BJ (cell line): ENCODE measurements at regions not wholly inside any gene's neighbourhood (a gene's known extent, or its start where the extent isn't known, plus 50 kb on each side); places are given as distances from the start of the nearest gene placed in this dataset.

Experiments used
- CTCF ChIA-PET: fragments of 350-600 bp; formaldehyde crosslinking; extraction: SDS; loops from one replicate; lab custom pipeline; 2021; ENCODE audit warnings: antibody characterized with exemption, inconsistent platforms; lab: Yijun Ruan, JAX
- POLR2A ChIA-PET: fragments of 300-600 bp; sonication (Branson Sonifier 250); formaldehyde crosslinking; extraction: SDS; loops from one replicate; lab custom pipeline; 2021; ENCODE audit warnings: antibody characterized with exemption; lab: Charles Lee
- DNase-seq: peaks from one replicate; pipeline ENCODE4 v3.0.0-alpha.2; 2011; ENCODE audit warnings: low read depth
- H3K27me3 ChIP-seq: 2 replicates; pipeline ENCODE4 v1.6.0; 2011; ENCODE audit warnings: low read length; ENCODE audit not compliant: control insufficient read depth, insufficient read depth
- H3K36me3 ChIP-seq: 2 replicates; pipeline ENCODE4 v1.5.1; 2011; ENCODE audit warnings: low read length; ENCODE audit not compliant: control insufficient read depth, insufficient read depth
- H3K4me3 ChIP-seq: 2 replicates; pipeline ENCODE4 v1.5.1; 2011; ENCODE audit warnings: low read depth, mild to moderate bottlenecking, control low read depth, low read length
- TF ChIP-seq, protein P1 (sequence below): IDR thresholded peaks from 2 replicates; pipeline ENCODE4 v1.5.1; 2011; ENCODE audit warnings: low read depth, mild to moderate bottlenecking, control low read depth, inconsistent platforms, low read length, moderate library complexity; ENCODE audit not compliant: insufficient read depth

DNA sequence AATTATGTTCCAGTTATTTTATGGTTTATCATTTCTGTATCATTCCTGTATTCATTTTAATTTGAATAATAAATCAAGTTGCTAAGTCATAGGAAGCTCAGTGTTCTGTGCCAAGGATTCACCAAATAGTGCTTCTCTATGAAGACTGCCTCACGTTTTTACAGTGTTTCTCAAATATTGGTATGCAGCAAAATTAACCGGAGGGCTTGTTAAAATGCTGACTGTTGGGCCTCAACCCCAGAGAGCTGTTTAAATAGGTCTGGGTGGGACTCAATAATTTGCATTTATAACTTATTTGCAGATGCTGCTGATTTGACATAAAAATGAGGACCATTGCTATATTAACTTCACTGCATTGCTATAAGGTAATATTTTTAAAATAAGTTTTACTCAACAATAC is 166.7 kb downstream of the TINAG start:
- TF ChIP-seq, protein P1, sequence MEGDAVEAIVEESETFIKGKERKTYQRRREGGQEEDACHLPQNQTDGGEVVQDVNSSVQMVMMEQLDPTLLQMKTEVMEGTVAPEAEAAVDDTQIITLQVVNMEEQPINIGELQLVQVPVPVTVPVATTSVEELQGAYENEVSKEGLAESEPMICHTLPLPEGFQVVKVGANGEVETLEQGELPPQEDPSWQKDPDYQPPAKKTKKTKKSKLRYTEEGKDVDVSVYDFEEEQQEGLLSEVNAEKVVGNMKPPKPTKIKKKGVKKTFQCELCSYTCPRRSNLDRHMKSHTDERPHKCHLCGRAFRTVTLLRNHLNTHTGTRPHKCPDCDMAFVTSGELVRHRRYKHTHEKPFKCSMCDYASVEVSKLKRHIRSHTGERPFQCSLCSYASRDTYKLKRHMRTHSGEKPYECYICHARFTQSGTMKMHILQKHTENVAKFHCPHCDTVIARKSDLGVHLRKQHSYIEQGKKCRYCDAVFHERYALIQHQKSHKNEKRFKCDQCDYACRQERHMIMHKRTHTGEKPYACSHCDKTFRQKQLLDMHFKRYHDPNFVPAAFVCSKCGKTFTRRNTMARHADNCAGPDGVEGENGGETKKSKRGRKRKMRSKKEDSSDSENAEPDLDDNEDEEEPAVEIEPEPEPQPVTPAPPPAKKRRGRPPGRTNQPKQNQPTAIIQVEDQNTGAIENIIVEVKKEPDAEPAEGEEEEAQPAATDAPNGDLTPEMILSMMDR, result no peak
- DNase-seq, result no peak
- CTCF ChIA-PET, result no interaction called here
- no peaks in the 10 kb centered on the region for H3K27me3 ChIP-seq
- no peak overlapping the region for H3K4me3 ChIP-seq
- H3K36me3 ChIP-seq, result no peaks in the 10 kb centered on the region
- POLR2A ChIA-PET, result no interaction called here

DNA sequence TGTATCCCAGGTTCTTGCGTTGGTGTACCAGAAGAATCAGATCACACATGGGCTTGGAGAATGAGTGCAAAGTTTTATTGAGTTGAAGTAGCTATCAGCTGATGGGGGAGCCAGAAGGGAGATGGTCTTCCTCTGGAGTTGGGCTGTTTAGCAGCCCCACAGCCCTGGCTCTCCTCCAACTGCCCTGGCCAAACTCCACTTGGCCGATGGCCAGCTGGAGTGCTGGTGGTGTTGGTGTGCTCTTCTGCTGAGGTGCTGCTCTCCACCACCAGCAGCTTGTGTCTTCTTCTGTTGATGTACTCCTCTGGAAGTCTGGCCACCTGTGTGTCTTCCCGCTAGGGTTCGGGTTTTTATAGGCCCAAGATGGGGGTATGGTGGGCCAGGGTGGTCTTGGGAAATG is 172.8 kb downstream of the TINAG start:
- POLR2A ChIA-PET, result no interaction called here
- TF ChIP-seq, protein P1, result no peak
- CTCF ChIA-PET, result no interaction called here
- H3K27me3 ChIP-seq, result no peaks in the 10 kb centered on the region
- no peak for DNase-seq
- no peak overlapping the region for H3K4me3 ChIP-seq
- no peaks in the 10 kb centered on the region for H3K36me3 ChIP-seq

DNA sequence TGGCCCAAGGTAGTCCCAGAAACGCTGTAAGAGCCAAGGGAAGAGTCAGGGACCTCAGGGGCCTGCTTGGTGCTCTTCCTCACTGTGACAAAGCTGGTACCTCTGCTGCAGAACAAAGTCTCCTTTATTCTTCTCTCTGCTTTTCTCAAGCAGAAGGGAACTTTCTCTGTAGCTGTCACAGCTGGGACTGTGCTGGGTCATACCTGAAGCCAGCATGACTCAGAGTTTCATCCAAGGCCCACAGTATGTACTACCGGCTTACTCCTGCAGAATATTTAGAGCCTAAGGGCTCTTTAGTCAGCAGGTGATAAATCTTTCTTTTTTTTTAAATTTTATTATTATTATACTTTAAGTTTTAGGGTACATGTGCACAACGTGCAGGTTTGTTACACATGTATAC is 183.2 kb downstream of the TINAG start:
- Histone ChIP-seq H3K4me3 (no peak overlapping the region), H3K27me3 (no peaks in the 10 kb centered on the region), H3K36me3 (no peaks in the 10 kb centered on the region)
- TF ChIP-seq, protein P1, result no peak
- POLR2A ChIA-PET, result no interaction called here
- no peak for DNase-seq
- CTCF ChIA-PET, result interaction anchor here (0.7 to 1.2 kb wide), 2 partner anchors 29 to 180 kb away, joined by 3 read pairs; no protein-coding TSS in a partner anchor

DNA sequence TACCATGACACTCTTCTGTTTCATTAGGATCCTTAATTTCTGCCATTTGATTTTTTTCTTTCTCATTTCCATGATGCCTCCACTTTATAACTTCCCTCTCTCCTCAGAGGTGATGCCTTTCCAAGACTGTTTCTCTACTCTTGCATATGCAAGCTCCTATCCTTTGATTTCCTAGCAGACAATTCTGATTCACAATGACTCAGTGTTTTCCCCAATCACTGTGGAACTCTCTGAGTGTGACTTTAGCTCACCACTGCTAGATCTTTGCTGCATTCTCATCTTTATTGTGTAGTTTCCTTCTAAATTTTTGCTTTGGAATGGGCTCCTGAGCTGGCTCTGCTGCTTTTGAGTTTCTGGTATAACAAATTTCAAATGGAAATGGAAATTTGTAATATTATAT is 184.9 kb downstream of the TINAG start:
- no peak overlapping the region for H3K4me3 ChIP-seq
- CTCF ChIA-PET, result no interaction called here
- POLR2A ChIA-PET, result interaction anchor here (0.6 kb wide), 1 partner anchor 66 kb away, joined by 3 read pairs; no protein-coding TSS in a partner anchor
- H3K27me3 ChIP-seq, result no peaks in the 10 kb centered on the region
- TF ChIP-seq, protein P1, result no peak
- DNase-seq, result peak; percentile 76
- H3K36me3 ChIP-seq, result no peaks in the 10 kb centered on the region

DNA sequence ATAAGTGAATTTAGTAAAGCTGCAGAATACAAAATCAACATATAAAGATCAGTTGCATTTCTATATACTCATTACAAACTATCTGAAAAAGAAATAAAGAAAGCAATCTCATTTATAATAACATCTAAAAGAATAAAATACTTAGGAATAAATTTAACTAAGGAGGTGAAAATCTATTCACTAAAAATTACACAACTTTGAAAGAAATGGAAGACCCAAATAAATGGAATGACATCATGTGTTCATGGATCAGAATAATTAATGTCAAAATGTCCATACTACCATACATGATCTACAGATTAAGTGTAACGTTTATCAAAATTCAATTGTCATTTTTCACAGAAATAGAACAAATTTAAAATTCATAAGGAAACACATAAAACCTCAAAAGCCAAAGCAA is 194.9 kb downstream of the TINAG start:
- Histone ChIP-seq H3K36me3 (no peaks in the 10 kb centered on the region), H3K27me3 (no peaks in the 10 kb centered on the region), H3K4me3 (no peak overlapping the region)
- ChIA-PET CTCF (no interaction called here), POLR2A (no interaction called here)
- TF ChIP-seq, protein P1, result no peak
- DNase-seq, result no peak
